Sigmoid colon (tissue), 6 donors: ENCODE measurements at regions not wholly inside any gene's neighbourhood (a gene's known extent, or its start where the extent isn't known, plus 50 kb on each side); places are given as distances from the start of the nearest gene placed in this dataset.

ENCODE experiments used
- DNase-seq: peaks from one replicate; pipeline ENCODE4 v3.0.0-alpha.2; 2019
- H3K27ac ChIP-seq, 4 donors: fragments of 200-600 bp; sonication (generic); one replicate each; pipeline ENCODE4 v1.5.1; 2016 to 2019; ENCODE audit warnings: mild to moderate bottlenecking in 1 of 4
- H3K27me3 ChIP-seq, 3 donors: fragments of 200-600 bp; sonication (generic); one replicate each; pipeline ENCODE4 v1.5.1; 2019; ENCODE audit warnings: mild to moderate bottlenecking in 1 of 3
- H3K36me3 ChIP-seq, 4 donors: fragments of 200-600 bp; sonication (generic); one replicate each; pipeline ENCODE4 v1.5.1; 2016 to 2019
- H3K4me1 ChIP-seq, 4 donors: fragments of 200-600 bp; sonication (generic); one replicate each; pipeline ENCODE4 v1.5.1; 2017 to 2019
- H3K4me3 ChIP-seq, 4 donors: fragments of 200-600 bp; sonication (generic); one replicate each; pipeline ENCODE4 v1.5.1; 2017 to 2019; ENCODE audit warnings: mild to moderate bottlenecking in 2 of 4, moderate library complexity in 1 of 4
- H3K9me3 ChIP-seq, 4 donors: fragments of 200-600 bp in 3 of 4; sonication (generic) in 3 of 4; one replicate each; pipeline versions ENCODE4 v1.5.1 to v1.6.1; 2013 to 2019
- CTCF ChIP-seq, 4 experiments: fragments of 450-650 bp in 3 of 4; fragments of 200-600 bp in 1 of 4; IDR thresholded peaks; one replicate each; pipeline ENCODE4 v1.5.1; 2016 to 2019; ENCODE audit warnings: antibody characterized with exemption in 4 of 4, mild to moderate bottlenecking in 3 of 4, moderate library complexity in 2 of 4
- EP300 ChIP-seq, 4 donors: sonication (generic); formaldehyde crosslinking; IDR thresholded peaks; one replicate each; pipeline ENCODE4 v1.6.1; 2017; ENCODE audit warnings: antibody characterized with exemption in 4 of 4
- POLR2A ChIP-seq, 2 donors: fragments of 450-650 bp; IDR thresholded peaks; one replicate each; pipeline ENCODE4 v1.6.1; 2016; ENCODE audit warnings: antibody characterized with exemption in 2 of 2, mild to moderate bottlenecking in 2 of 2, moderate library complexity in 2 of 2
- POLR2AphosphoS5 ChIP-seq, 4 donors: sonication (generic); formaldehyde crosslinking; IDR thresholded peaks; one replicate each; pipeline ENCODE4 v1.6.1; 2017; ENCODE audit warnings: antibody characterized with exemption in 4 of 4
- WGBS, 2 donors: extraction: QIAGEN DNeasy Blood & Tissue Kit; methylation state at CpG; one replicate each; pipeline ENCODE4 v1.1.7; 2013; 5-methylcytosine and 5-hydroxymethylcytosine counted together
- intact Hi-C: fragments of 100-400 bp; cut with DNase I; formaldehyde crosslinking; loops from one replicate; pipeline ENCODE4 v1.15.1; 2023
- donor health status: healthy with polysubstance abuse.
- donor health status: healthy.

- Histone ChIP-seq H3K36me3 (no peaks in the 10 kb centered on the region), H3K9me3 (no peaks in the 10 kb centered on the region), H3K27ac (peak overlapping the region in 2 of 4 donors; percentile 46), H3K4me3 (no peak overlapping the region), H3K4me1 (peaks cover 0 to 22% (median 17%) of the 10 kb centered on the region in 4 donors), H3K27me3 (no peaks in the 10 kb centered on the region)
- no peak for DNase-seq
- 67 to 71% methylated on average over 1 of the region's 1 CpG for WGBS, 2 donors
- no peak for TF ChIP-seq EP300 (IDR thresholded peaks at IDR 0.05)
- no peak for TF ChIP-seq CTCF (IDR thresholded peaks at IDR 0.05)
- TF ChIP-seq POLR2A (IDR thresholded peaks at IDR 0.05) = no peak
- no peak for TF ChIP-seq POLR2AphosphoS5 (IDR thresholded peaks at IDR 0.05)
- intact Hi-C loops = no loop called here
These were observed 122.2 kb downstream of the UNC5CL start for GRCh38 chr6:40916845-40917244.

- Histone ChIP-seq H3K27me3 (no peaks in the 10 kb centered on the region), H3K9me3 (no peaks in the 10 kb centered on the region), H3K4me3 (no peak overlapping the region), H3K27ac (peak overlapping the region in 1 of 4 donors; percentile 46), H3K4me1 (peaks cover 0 to 22% (median 17%) of the 10 kb centered on the region in 4 donors), H3K36me3 (no peaks in the 10 kb centered on the region)
- no peak for DNase-seq
- TF ChIP-seq CTCF (IDR thresholded peaks at IDR 0.05) (no peak), POLR2AphosphoS5 (IDR thresholded peaks at IDR 0.05) (no peak), EP300 (IDR thresholded peaks at IDR 0.05) (no peak), POLR2A (IDR thresholded peaks at IDR 0.05) (no peak)
- intact Hi-C loops = no loop called here
These were observed 123.9 kb downstream of the UNC5CL start for GRCh38 chr6:40915165-40915564.

GRCh38 chr6:40914005-40914404 lies 125.0 kb downstream of the UNC5CL start:
- Histone ChIP-seq H3K27ac (no peak overlapping the region), H3K4me1 (peaks cover 0 to 22% (median 17%) of the 10 kb centered on the region in 4 donors), H3K36me3 (no peaks in the 10 kb centered on the region), H3K9me3 (no peaks in the 10 kb centered on the region), H3K4me3 (no peak overlapping the region), H3K27me3 (no peaks in the 10 kb centered on the region)
- no peak for DNase-seq
- WGBS, 2 donors = 89 to 92% methylated on average over 6 of the region's 6 CpGs
- intact Hi-C loops = no loop called here
- TF ChIP-seq POLR2AphosphoS5 (IDR thresholded peaks at IDR 0.05) = no peak
- TF ChIP-seq EP300 (IDR thresholded peaks at IDR 0.05) = no peak
- no peak for TF ChIP-seq POLR2A (IDR thresholded peaks at IDR 0.05)
- no peak for TF ChIP-seq CTCF (IDR thresholded peaks at IDR 0.05)

GRCh38 chr6:40912158-40912946 lies 126.7 kb downstream of the UNC5CL start:
- TF ChIP-seq CTCF (IDR thresholded peaks at IDR 0.05) (no peak), POLR2A (IDR thresholded peaks at IDR 0.05) (no peak), EP300 (IDR thresholded peaks at IDR 0.05) (no peak), POLR2AphosphoS5 (IDR thresholded peaks at IDR 0.05) (no peak)
- intact Hi-C loops = no loop called here
- Histone ChIP-seq H3K27ac (no peak overlapping the region), H3K27me3 (no peaks in the 10 kb centered on the region), H3K4me1 (peaks cover 0 to 27% (median 20%) of the 10 kb centered on the region in 4 donors), H3K4me3 (no peak overlapping the region), H3K9me3 (no peaks in the 10 kb centered on the region), H3K36me3 (no peaks in the 10 kb centered on the region)
- 45 to 53% methylated on average over 9 of the region's 9 CpGs for WGBS, 2 donors
- no peak for DNase-seq
